GM18870 (cell line): ENCODE measurements at regions not wholly inside any gene's neighbourhood (a gene's known extent, or its start where the extent isn't known, plus 50 kb on each side); places are given as distances from the start of the nearest gene placed in this dataset.
"Not testable (repeated sequence)": the region's sequence is repeated elsewhere in the genome, so short reads cannot be mapped to it uniquely, and the experiment has no call there.

Experiments used
- ATAC-seq: cut with Tn5 transposase; IDR thresholded peaks from one replicate; pipeline ENCODE4 v1.9.1; 2021; ENCODE audit warnings: moderate library complexity; ENCODE audit not compliant: unreplicated experiment

DNA sequence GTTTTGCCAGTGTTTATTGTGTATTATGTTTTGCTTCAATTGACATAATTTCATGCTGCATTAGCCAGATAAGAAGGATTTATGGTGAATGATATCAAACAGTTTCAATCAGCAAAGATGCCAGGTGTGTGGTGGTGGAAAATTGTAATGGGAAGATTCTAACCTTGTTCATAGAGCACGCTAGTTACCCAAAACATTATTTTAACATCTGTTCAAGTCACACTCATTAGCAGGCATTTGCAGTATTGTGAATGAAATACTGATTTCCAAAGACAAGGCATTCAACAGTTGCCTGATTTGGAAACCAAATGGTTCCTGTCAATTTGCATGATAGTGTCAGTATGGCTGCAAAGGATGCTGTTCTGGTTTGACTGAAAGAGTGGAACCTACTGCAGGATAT lies 129.7 kb downstream of the EPC1 start:
- no peak for ATAC-seq

- ATAC-seq: not testable (repeated sequence)
Observed at GRCh38 chr10:32213838-32214237, 133.1 kb downstream of the EPC1 start.

DNA sequence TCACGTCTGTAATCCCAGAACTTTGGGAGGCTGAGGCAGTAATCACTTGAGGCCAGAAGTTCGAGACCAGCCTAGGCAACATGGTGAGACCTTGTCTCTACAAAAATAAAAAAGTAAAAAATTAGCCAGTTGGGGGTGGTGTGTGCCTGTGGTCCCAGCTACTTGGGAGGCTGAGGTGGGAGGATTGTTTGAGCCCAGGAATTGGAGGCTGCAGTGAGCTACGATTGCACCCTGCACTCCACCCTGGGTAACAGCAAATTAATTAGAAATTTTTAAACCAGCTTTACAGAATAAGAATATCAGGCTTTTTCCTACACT lies 136.0 kb downstream of the EPC1 start:
- ATAC-seq: no peak

GRCh38 chr10:32210306-32211045 lies 136.5 kb downstream of the EPC1 start:
- no peak for ATAC-seq

GRCh38 chr10:32208005-32208404 lies 139.0 kb downstream of the EPC1 start:
- ATAC-seq: not testable (repeated sequence)

GRCh38 chr10:32207544-32207943 lies 139.4 kb downstream of the EPC1 start:
- ATAC-seq: no peak

DNA sequence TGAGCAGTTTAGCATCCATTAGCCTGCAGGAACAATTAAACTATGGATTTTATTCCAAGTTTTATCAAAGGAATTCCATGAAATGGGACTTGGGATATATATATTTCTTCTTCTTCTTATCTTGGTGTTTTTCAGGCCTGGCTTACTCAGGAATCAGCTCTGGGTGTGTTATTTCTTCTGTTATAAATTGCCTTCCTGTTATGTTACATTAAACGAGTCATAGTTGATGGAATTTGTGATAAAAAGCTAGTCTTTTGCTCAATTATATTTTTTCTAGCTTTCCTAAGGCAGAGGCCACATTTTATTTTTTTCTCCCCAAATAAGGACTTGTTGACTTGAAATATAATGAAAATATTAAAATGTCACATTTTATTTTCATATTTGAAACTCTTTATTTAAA lies 141.3 kb downstream of the EPC1 start:
- ATAC-seq: no peak

DNA sequence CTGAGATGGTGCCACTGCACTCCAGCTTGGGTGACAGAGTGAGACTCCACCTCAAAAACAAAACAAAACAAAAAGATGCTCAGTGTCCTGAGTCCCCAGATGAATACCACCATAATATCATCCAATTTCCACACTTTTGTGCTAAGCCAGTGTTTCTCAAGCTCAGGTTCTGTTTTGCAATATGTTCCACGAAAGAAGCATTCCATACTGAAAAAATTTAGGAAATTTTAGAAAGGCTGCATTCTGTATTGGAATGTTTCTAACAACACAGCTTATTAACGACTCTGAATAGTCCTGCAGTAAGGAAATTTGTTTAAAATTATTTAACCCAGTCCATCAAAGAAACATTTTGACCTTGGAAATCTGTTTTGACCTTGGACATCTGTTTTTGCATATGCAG lies 142.4 kb downstream of the EPC1 start:
- no peak for ATAC-seq

- no peak for ATAC-seq
Observed at GRCh38 chr10:32199714-32200394, 143.6 kb upstream of the KIF5B start.

DNA sequence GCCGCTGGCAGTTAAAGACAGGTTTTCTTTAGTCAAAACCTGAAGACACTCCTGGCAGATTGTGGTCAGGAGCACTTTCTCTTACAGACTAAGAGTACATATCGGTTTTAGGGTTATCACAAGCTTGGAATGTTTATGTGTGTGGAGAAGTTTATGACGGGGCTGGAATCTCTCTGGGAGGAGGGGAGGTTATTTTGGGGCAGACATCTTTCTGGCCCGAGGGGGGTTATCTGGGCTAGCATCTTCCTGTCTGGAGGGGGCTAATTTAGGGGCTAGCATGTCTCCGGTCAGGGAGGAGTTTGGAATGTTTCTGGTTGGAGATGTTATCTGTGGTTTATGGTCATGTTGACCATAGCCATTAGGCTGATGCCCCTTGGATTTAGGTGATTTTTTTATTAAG lies 141.2 kb upstream of the KIF5B start:
- no peak for ATAC-seq

DNA sequence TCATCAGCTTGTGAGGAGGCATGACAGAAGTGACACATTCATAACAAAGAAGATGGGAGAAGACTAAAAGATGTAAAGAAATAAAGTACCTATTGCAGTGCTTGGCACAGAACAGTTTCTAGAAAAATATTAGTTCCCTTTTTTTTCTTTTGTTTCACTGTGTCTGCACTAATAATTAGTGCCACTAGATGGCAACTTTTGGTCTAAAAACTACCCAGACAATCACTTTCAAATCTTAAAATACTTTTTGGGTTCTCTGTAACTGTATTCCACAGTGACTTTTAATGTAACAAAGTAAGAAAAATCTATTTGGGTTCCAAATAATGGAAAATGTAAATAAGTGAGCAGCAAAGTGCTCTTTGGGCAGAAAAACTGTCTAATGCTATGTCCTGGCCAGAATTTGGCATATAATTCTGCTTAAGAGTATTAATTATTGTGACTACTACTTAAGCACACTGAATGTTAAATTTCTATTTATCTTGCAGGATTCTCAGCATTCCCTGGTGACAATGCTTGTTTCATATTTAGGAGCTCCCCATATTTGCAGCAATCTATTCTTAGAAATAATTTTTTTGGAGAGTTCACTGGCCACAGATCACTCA lies 134.8 kb upstream of the KIF5B start:
- ATAC-seq: no peak

- no peak for ATAC-seq
Observed at GRCh38 chr10:32189400-32190084, 133.3 kb upstream of the KIF5B start.

DNA sequence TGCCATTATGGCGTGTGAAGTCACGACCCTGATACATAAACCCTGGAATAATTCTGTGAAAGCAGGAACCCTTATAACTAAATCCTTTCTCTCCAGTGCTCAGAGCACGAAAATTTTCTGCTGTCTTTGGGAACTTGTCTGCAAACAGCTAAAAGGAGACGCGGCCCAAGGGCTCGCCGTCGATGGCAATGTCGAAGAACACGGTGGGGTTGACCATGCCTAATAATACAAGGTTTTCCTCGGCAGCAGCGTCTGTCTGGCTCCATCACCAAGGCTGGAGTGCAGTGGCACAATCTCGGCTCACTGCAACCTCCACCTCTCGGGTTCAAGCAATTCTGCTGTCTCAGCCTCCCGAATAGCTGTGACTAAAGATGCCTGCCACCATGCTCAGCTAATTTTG lies 132.4 kb upstream of the KIF5B start:
- not testable (repeated sequence) for ATAC-seq

DNA sequence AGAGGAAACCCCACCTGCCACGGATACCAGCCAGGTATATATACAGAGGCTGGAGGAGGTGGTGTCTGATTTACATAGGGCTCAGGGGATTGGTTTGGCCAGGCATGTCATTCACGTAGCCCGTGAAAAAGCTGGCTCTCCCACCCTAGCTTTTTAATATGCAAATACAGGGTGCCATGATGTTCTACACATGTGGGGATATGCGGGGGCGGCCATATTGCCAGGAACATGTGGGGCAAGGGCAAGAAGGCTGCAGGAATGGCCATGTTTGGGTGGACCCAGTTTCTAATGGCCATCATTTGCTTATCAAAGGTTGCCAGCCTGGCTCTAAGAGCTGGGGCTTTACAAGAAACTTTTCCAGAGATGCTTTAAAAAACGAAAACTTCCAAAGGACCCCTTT lies 131.5 kb upstream of the KIF5B start:
- no peak for ATAC-seq

DNA sequence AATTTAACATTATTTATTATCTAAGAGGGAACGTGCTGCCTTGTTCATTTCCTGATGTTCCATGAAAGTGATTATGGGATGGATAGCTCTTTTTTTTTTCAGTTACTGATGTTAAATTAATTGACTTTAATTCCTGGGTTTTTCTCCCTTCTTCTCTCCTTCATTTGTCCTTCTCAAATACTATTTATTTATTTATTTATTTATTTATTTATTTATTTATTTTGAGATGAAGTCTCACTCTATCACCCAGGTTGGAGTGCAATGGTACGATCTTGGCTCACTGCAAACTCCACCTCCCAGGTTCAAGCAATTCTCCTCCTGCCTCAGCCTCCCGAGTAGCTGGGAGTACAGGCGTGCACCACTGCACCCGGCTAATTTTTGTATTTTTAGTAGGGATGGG lies 127.4 kb upstream of the KIF5B start:
- not testable (repeated sequence) for ATAC-seq

GRCh38 chr10:32182476-32182875 lies 126.3 kb upstream of the KIF5B start:
- no peak for ATAC-seq

DNA sequence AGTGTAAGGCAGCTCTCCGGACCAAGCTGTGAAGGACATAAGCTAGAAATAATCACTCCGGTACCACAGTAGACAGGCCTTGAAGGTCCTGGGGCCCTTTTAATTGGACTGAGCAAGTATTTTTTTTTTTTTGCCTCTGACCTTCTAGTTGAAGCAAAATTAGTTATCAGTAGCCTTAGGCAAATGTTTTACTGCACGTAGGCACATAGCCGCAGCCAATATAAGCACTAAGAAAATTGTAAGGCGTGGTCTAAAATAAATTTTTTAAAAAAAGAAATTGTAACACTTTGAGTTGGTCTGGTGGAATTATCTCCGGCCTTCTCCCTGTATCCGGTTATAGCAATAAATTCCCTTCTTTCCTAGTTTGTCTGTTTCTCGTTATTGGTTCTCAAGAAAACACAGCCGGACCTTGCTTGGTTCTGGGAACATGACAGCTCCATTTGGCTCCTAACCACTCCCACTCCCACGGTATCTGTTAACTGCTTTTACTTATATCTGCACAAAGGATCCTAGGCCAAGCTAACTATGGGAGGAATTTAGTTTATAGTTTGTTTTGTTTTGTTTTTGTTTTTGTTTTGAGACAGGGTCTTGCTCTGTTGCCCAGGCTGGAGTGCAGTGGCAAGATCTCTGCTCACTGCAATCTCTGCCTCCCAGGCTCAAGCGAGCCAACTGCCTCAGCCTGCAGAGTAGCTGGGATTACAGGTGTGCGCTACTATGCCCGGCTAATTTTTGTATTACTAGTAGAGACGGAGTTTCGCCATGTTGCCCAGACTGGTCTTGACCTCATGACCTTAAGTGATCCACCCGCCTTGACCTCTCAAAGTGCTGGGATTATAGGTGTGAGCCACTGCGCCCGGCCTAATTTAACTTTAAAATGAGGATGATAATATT lies 124.4 kb upstream of the KIF5B start:
- no peak for ATAC-seq

- ATAC-seq: no peak
Observed at GRCh38 chr10:32179836-32180235, 123.6 kb upstream of the KIF5B start.

GRCh38 chr10:32177594-32177993 lies 121.4 kb upstream of the KIF5B start:
- not testable (repeated sequence) for ATAC-seq

DNA sequence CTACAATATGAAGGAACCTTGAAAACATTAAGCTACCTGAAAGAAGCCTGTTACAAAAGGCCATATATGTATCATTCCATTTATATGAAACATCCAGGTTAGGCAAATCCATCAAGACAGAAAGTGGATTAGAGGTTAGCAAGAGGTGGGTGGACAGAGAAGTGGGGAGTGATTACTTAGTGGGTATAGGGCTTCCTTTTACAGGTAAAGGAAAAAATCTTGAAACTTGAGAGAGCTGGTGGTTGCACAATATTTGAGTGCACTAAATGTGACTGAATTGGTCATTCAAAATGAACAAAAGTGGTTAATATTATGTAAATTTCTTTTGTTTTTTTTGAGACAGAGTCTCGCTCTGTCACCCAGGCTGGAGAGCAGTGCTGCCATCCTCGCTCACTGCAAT lies 119.4 kb upstream of the KIF5B start:
- no peak for ATAC-seq

DNA sequence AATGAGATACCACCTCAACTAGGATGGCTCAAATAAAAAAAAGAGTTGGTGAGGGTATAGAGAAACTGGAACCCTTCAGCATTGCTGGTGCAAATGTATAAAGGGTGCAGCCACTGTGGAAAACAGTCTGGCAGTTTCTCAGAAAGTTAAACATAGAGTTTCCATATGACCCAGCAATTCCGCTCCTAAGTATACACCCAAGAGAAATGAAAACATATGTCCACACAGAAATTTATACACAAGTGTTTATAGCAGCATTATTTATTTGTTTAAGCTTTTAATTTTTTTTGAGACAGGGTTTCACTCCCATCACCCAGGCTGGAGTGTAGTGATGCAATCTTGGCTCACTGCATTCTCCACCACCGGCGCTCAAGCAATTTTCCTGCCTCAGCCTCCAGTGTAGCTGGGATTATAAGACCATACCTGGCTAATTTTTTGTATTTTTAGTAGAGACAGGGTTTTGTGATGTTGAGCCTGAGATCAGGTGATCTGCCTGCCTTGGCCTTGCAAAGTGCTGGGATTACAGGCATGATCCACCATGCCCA lies 118.2 kb upstream of the KIF5B start:
- ATAC-seq: no peak
